NCI-H2107 treated with DMSO at 0.1 percent for 48 hours (cell line): ENCODE measurements at regions not wholly inside any gene's neighbourhood (a gene's known extent, or its start where the extent isn't known, plus 50 kb on each side); places are given as distances from the start of the nearest gene placed in this dataset.

Experiments used
- DNase-seq: peaks from one replicate; lab custom pipeline; 2025; ENCODE audit not compliant: unreplicated experiment; lab: John Stamatoyannopoulos, UW

DNA sequence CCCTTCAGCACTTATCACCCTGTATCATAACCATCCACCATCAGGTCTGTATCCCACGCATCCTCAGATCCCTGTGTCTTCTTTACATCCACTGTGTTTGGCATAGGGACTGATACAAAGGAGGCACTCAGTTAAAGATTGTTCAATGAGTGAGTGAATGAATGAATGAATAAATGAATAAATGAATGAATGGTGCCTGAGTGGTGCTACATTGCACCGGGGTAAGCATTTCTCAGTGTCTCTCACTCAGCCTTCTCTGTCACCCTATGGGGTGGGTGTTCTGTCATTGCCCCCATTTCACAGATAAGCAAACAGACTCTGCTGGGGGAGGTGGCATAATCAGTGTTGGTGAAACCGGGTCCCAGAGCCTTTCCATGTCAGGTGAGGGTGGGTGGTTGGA is 56.6 kb upstream of the ID3 start:
- no peak for DNase-seq

- no peak for DNase-seq
Observed at GRCh38 chr1:23615423-23615822, 56.1 kb upstream of the ID3 start.

DNA sequence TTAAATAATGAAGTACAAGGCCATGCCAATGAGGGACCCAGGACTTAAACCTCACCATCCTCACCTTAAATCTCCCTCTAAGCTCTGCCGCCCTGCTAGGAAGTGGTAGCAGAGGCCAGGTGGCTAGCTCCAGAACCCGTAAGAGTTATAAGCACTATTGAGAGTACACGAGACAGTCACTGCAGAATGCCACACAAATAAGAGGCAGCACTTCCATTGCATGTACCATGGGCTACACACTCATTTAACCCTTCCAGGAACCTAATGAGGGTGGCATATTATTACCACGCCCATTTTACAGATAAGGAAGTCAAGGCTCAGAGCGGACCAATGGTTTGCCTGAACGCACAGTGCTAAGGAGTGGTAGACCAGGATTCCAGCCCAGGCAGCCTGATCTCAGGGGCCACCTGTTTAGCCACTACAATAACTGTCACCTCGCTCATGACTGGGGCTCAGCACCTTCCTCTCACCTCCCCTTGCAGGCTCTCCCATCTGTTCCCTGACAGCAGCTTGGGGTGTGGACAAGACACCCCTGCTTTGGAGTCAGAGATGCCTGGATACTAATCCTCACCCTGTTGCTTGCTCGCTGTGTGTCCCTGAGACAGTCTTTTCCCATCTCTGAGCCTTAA is 54.8 kb upstream of the ID3 start:
- no peak for DNase-seq

GRCh38 chr1:23613191-23614031 is 54.1 kb upstream of the ID3 start:
- no peak for DNase-seq

DNA sequence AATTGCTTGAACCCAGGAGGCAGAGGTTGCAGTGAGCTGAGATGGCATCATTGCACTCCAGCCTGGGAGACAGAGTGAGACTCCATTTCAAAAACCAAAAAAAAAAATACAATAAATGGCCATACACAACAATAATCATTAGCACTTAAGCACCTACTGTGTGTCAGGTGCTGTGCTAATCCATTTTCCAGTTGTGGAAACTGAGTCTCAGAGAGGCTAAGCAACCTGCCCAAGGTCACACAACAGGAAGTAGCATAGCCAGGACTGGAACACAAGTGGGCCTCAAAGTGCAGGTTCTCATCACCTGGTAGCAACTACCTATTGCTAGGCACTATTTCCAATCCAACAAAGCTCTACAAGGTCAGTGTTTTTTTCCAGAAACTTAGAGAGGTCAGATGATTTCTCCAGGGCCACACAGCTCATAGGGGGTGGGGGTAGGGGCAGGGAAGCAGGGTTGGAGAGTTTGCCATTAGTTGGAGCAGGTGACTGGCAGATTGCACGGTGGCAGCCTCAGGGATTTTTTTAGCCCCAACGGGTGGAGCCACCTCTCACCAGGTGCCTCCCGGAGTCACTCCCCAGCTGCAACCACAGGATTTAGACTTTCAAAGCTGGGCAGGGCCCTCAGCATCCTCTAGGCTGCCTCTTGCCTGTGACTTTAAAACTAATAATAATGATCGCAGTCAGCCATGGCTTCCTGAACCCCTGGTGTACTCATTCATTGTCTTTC is 52.5 kb upstream of the ID3 start:
- peak; percentile 90 for DNase-seq

- DNase-seq, result no peak
Observed at GRCh38 chr1:23610677-23611076, 51.4 kb upstream of the ID3 start.

GRCh38 chr1:23609971-23610370 is 50.7 kb upstream of the ID3 start:
- no peak for DNase-seq
